ENCODE measurements at regions not wholly inside any gene's neighbourhood (a gene's known extent, or its start where the extent isn't known, plus 50 kb on each side); places are given as distances from the start of the nearest gene placed in this dataset.

- Histone ChIP-seq H3K4me3 (ENCODE audit: low read depth, low read length) (no peak overlapping the region), H3K27ac (ENCODE audit: low read depth, low read length) (no peak overlapping the region), H3K27me3 (ENCODE audit: control insufficient read depth, insufficient read depth, low read length) (no peaks in the 10 kb centered on the region), H3K9me3 (ENCODE audit: control insufficient read depth, insufficient read depth, low read length) (no peaks in the 10 kb centered on the region; the same call in 1 of the 2 replicates)
- DNase-seq (ENCODE audit: low read depth, low spot score): no peak
- ChIA-PET CTCF (no interaction called here), POLR2A (no interaction called here)
- no peak for TF ChIP-seq CTCF (IDR thresholded peaks at IDR 0.05; ENCODE audit: low read depth, low read length)
These were observed 90.4 kb downstream of the NUP35 start for GRCh38 chr2:183214680-183215079.

- ChIA-PET POLR2A (no interaction called here), CTCF (interaction anchor here (1.6 kb wide), 1 partner anchor 33 kb away, joined by 4 read pairs; no protein-coding TSS in a partner anchor)
- no peak for TF ChIP-seq CTCF (IDR thresholded peaks at IDR 0.05; ENCODE audit: low read depth, low read length)
These were observed 91.7 kb downstream of the NUP35 start for GRCh38 chr2:183215917-183216316.

GRCh38 chr2:183219888-183220287, 95.6 kb downstream of the NUP35 start:
- H3K27ac ChIP-seq (ENCODE audit: low read depth, low read length): no peak overlapping the region
- no peaks in the 10 kb centered on the region for H3K9me3 ChIP-seq (ENCODE audit: control insufficient read depth, insufficient read depth, low read length)
- TF ChIP-seq CTCF (IDR thresholded peaks at IDR 0.05; ENCODE audit: low read depth, low read length): no peak
- no peak overlapping the region for H3K4me3 ChIP-seq (ENCODE audit: low read depth, low read length)
- no peaks in the 10 kb centered on the region for H3K27me3 ChIP-seq (ENCODE audit: control insufficient read depth, insufficient read depth, low read length)
- no peak for DNase-seq (ENCODE audit: low read depth, low spot score)
- ChIA-PET CTCF (interaction anchor here (1.2 to 2.0 kb wide), 2 partner anchors 28 to 457 kb away, joined by 3 to 8 read pairs; no protein-coding TSS in a partner anchor), POLR2A (no interaction called here)

More at GRCh38 chr2:183215917-183216316, 91.7 kb downstream of the NUP35 start:
- no peak overlapping the region for H3K27ac ChIP-seq (ENCODE audit: low read depth, low read length)
- H3K9me3 ChIP-seq (ENCODE audit: control insufficient read depth, insufficient read depth, low read length): no peaks in the 10 kb centered on the region; the same call in 1 of the 2 replicates
- no peaks in the 10 kb centered on the region for H3K27me3 ChIP-seq (ENCODE audit: control insufficient read depth, insufficient read depth, low read length)
- no peak overlapping the region for H3K4me3 ChIP-seq (ENCODE audit: low read depth, low read length)
- no peak for DNase-seq (ENCODE audit: low read depth, low spot score)

GRCh38 chr2:183222751-183223150, 98.5 kb downstream of the NUP35 start:
- CTCF ChIA-PET: interaction anchor here (1.2 to 1.3 kb wide), 2 partner anchors 27 to 152 kb away, joined by 3 to 5 read pairs; no protein-coding TSS in a partner anchor
- Histone ChIP-seq H3K27me3 (ENCODE audit: control insufficient read depth, insufficient read depth, low read length) (no peaks in the 10 kb centered on the region), H3K27ac (ENCODE audit: low read depth, low read length) (no peak overlapping the region), H3K9me3 (ENCODE audit: control insufficient read depth, insufficient read depth, low read length) (no peaks in the 10 kb centered on the region), H3K4me3 (ENCODE audit: low read depth, low read length) (no peak overlapping the region)
- DNase-seq (ENCODE audit: low read depth, low spot score): no peak
- TF ChIP-seq CTCF (IDR thresholded peaks at IDR 0.05; ENCODE audit: low read depth, low read length): no peak
- POLR2A ChIA-PET: no interaction called here

GRCh38 chr2:183224948-183225347, 100.7 kb downstream of the NUP35 start:
- CTCF ChIA-PET: interaction anchor here (0.8 kb wide), 1 partner anchor 24 kb away, joined by 3 read pairs; no protein-coding TSS in a partner anchor

More at GRCh38 chr2:183224948-183225347, 100.7 kb downstream of the NUP35 start:
- POLR2A ChIA-PET: no interaction called here
- Histone ChIP-seq H3K27ac (ENCODE audit: low read depth, low read length) (no peak overlapping the region), H3K9me3 (ENCODE audit: control insufficient read depth, insufficient read depth, low read length) (no peaks in the 10 kb centered on the region), H3K4me3 (ENCODE audit: low read depth, low read length) (no peak overlapping the region), H3K27me3 (ENCODE audit: control insufficient read depth, insufficient read depth, low read length) (no peaks in the 10 kb centered on the region)
- no peak for DNase-seq (ENCODE audit: low read depth, low spot score)
- TF ChIP-seq CTCF (IDR thresholded peaks at IDR 0.05; ENCODE audit: low read depth, low read length): no peak
